NCI-H2029 treated with DMSO at 0.1 percent for 48 hours (cell line): ENCODE measurements at regions not wholly inside any gene's neighbourhood (a gene's known extent, or its start where the extent isn't known, plus 50 kb on each side); places are given as distances from the start of the nearest gene placed in this dataset.
"Not testable (repeated sequence)": the region's sequence is repeated elsewhere in the genome, so short reads cannot be mapped to it uniquely, and the experiment has no call there.

Source experiments
- DNase-seq: peaks from one replicate; lab custom pipeline; 2025; lab: John Stamatoyannopoulos, UW

GRCh38 chrX:7638078-7638710, 204.8 kb upstream of the VCX start:
- no peak for DNase-seq

GRCh38 chrX:7637066-7637465, 205.9 kb upstream of the VCX start:
- DNase-seq = no peak

GRCh38 chrX:7635604-7636003, 207.4 kb upstream of the VCX start:
- DNase-seq = no peak

GRCh38 chrX:7620560-7620959, 222.4 kb upstream of the VCX start:
- no peak for DNase-seq

- DNase-seq = no peak
Observed at GRCh38 chrX:7617994-7618393, 225.0 kb upstream of the VCX start.

GRCh38 chrX:7614616-7615015, 228.4 kb upstream of the VCX start:
- DNase-seq = peak; percentile 82

- not testable (repeated sequence) for DNase-seq
Observed at GRCh38 chrX:7608625-7609024, 234.3 kb upstream of the VCX start.

- DNase-seq = no peak
Observed at GRCh38 chrX:7606039-7606652, 236.8 kb upstream of the VCX start.

GRCh38 chrX:7603387-7603786, 239.6 kb upstream of the VCX start:
- no peak for DNase-seq

- DNase-seq = no peak
Observed at GRCh38 chrX:7596822-7597221, 246.1 kb upstream of the VCX start.

- DNase-seq = not testable (repeated sequence)
Observed at GRCh38 chrX:7593370-7593769, 249.6 kb upstream of the VCX start.

- no peak for DNase-seq
Observed at GRCh38 chrX:7586126-7586525, 256.8 kb upstream of the VCX start.

GRCh38 chrX:7582191-7582590, 260.8 kb upstream of the VCX start:
- DNase-seq = peak; percentile 35

GRCh38 chrX:7580127-7580526, 262.8 kb upstream of the VCX start:
- no peak for DNase-seq

GRCh38 chrX:7574325-7574724, 268.6 kb upstream of the VCX start:
- no peak for DNase-seq

- no peak for DNase-seq
Observed at GRCh38 chrX:7570432-7571029, 272.4 kb upstream of the VCX start.

GRCh38 chrX:7568597-7568996, 274.4 kb upstream of the VCX start:
- DNase-seq = no peak

- DNase-seq = no peak
Observed at GRCh38 chrX:7568130-7568529, 274.8 kb upstream of the VCX start.

GRCh38 chrX:7552760-7553159, 290.2 kb upstream of the VCX start:
- DNase-seq = no peak

GRCh38 chrX:7546551-7547080, 296.4 kb upstream of the VCX start:
- DNase-seq = no peak

GRCh38 chrX:7545564-7545963, 297.4 kb upstream of the VCX start:
- no peak for DNase-seq

- DNase-seq = no peak
Observed at GRCh38 chrX:7542587-7543380, 300.2 kb upstream of the VCX start.

GRCh38 chrX:7522860-7523259, 320.1 kb upstream of the VCX start:
- DNase-seq = no peak
